ENCODE measurements at regions not wholly inside any gene's neighbourhood (a gene's known extent, or its start where the extent isn't known, plus 50 kb on each side); places are given as distances from the start of the nearest gene placed in this dataset.

DNA sequence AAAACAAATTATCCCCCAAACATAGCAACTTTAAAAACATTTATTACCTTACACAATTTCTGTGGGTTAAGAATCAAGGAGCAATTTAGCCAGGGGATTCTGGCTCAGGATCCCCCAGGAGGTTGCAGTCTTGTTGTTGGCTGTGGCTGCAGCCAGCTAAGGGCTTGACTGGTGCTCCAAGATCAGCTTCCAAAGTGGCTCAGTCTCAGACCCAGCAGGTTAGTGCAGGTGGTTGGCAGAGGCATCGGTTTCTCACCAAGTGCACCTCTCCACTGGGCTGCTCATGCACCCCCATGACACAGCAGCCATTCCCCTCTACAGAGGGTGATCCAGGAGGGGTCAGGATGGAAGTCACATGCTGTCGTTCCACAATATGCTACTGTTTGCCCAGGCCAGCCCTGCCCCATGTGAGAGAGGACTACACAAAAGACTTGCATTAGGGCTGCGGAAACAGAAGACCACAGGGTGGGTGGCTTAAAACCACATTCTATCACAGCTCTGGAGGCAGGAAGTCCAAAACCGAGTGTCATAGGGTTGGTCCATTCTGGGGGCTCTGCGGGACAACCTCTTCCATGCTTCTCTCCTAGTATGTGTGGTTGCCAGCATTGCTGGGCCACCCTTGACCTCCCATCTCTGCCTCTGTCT is 125.8 kb downstream of the C6orf118 start:
- no peaks in the 10 kb centered on the region for H3K36me3 ChIP-seq
- TF ChIP-seq POLR2A (IDR thresholded peaks at IDR 0.05) (no peak), POLR2AphosphoS5 (IDR thresholded peaks at IDR 0.05) (no peak), EP300 (IDR thresholded peaks at IDR 0.05; ENCODE audit: low read depth) (no peak), CTCF (IDR thresholded peaks at IDR 0.05) (no peak)
- WGBS, 2 donors (ENCODE audit: low coverage in 1 of 2) = 79% methylated on average over 5 of the region's 5 CpGs; no CpG with 5 or more reads in 1 of the 2 donors
- DNase-seq = no peak
- no peaks in the 10 kb centered on the region for H3K4me1 ChIP-seq
- intact Hi-C loops (cut with DNase I; ENCODE audit: low total_unique reads) = no loop called here
- no peaks in the 10 kb centered on the region for H3K27me3 ChIP-seq
- in situ Hi-C loops (cut with MboI; ENCODE audit: low pct_ligation_motif_present in 1 of 4, low pct_unique_long_range_greater_than_20kb in 1 of 4, low sequenced_read_pairs in 3 of 4) = no loop called here
- H3K4me3 ChIP-seq = no peak overlapping the region
- no peak overlapping the region for H3K27ac ChIP-seq
- H3K9me3 ChIP-seq = no peaks in the 10 kb centered on the region

DNA sequence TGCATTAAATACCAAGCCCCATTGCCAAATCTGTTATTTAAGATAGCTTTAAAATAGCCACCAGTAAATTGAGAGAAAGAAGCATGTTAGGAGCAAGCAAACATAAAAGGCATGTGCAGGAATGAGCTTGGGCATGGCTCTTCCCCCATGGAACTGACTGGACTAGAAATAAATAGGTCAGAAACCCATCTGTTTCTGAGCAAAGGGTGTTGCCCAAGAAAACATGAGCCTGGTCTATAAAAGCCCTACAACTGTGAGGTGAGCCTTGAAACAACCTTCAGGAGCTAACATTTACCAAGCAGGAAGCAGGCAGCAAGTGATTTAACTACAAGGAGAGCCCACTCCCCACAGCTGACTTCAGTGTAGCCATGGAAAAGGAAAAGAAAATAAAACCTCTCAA is 126.3 kb downstream of the C6orf118 start:
- in situ Hi-C loops (cut with MboI; ENCODE audit: low pct_ligation_motif_present in 1 of 4, low pct_unique_long_range_greater_than_20kb in 1 of 4, low sequenced_read_pairs in 3 of 4) (no loop called here), intact Hi-C loops (cut with DNase I; ENCODE audit: low total_unique reads) (no loop called here)
- Histone ChIP-seq H3K9me3 (no peaks in the 10 kb centered on the region), H3K27me3 (no peaks in the 10 kb centered on the region), H3K27ac (no peak overlapping the region), H3K36me3 (no peaks in the 10 kb centered on the region), H3K4me1 (no peaks in the 10 kb centered on the region), H3K4me3 (no peak overlapping the region)
- TF ChIP-seq CTCF (IDR thresholded peaks at IDR 0.05) = no peak
- TF ChIP-seq POLR2A (IDR thresholded peaks at IDR 0.05) = no peak
- no peak for TF ChIP-seq EP300 (IDR thresholded peaks at IDR 0.05; ENCODE audit: low read depth)
- TF ChIP-seq POLR2AphosphoS5 (IDR thresholded peaks at IDR 0.05) = no peak
- DNase-seq = no peak

DNA sequence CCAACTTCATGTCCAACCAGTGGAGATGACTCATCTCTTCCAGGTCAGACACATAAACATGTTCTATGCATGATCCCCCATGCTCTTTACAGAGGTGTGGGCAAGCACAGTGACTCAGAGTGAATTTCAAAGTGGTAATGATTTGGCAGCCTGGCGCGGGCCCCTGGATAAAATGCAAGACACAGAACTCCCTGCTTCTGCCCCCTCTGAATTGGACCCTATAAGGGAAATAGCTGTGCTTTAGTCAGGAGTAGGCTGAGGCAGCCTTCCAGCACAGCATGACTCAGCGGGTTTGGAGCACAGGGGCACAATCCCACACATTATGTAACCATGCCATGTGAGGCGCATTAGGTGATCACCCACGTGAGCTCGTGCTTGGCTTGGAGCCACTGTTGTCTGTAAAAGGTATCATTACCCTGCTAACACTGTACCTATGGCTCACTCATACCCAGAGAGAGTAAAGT is 127.4 kb downstream of the C6orf118 start:
- intact Hi-C loops (cut with DNase I; ENCODE audit: low total_unique reads) = no loop called here
- 85% methylated on average over 6 of the region's 6 CpGs; no CpG with 5 or more reads in 1 of the 2 donors for WGBS, 2 donors (ENCODE audit: low coverage in 1 of 2)
- in situ Hi-C loops (cut with MboI; ENCODE audit: low pct_ligation_motif_present in 1 of 4, low pct_unique_long_range_greater_than_20kb in 1 of 4, low sequenced_read_pairs in 3 of 4) = no loop called here

GRCh38 chr6:165178056-165178455 is 131.3 kb downstream of the C6orf118 start:
- no peak overlapping the region for H3K27ac ChIP-seq
- in situ Hi-C loops (cut with MboI; ENCODE audit: low pct_ligation_motif_present in 1 of 4, low pct_unique_long_range_greater_than_20kb in 1 of 4, low sequenced_read_pairs in 3 of 4) = no loop called here
- TF ChIP-seq POLR2AphosphoS5 (IDR thresholded peaks at IDR 0.05) (no peak), CTCF (IDR thresholded peaks at IDR 0.05) (no peak), POLR2A (IDR thresholded peaks at IDR 0.05) (no peak)
- WGBS, 2 donors (ENCODE audit: low coverage in 1 of 2) = 42% methylated on average over 1 of the region's 1 CpG; no CpG with 5 or more reads in 1 of the 2 donors
- DNase-seq = no peak
- H3K36me3 ChIP-seq = no peaks in the 10 kb centered on the region
- H3K4me1 ChIP-seq = no peaks in the 10 kb centered on the region
- intact Hi-C loops (cut with DNase I; ENCODE audit: low total_unique reads) = no loop called here
- no peaks in the 10 kb centered on the region for H3K9me3 ChIP-seq
- no peak overlapping the region for H3K4me3 ChIP-seq
- no peaks in the 10 kb centered on the region for H3K27me3 ChIP-seq

More for the DNA sequence above, 127.4 kb downstream of the C6orf118 start:
- Histone ChIP-seq H3K4me1 (no peaks in the 10 kb centered on the region), H3K9me3 (no peaks in the 10 kb centered on the region), H3K27ac (no peak overlapping the region), H3K4me3 (no peak overlapping the region), H3K27me3 (no peaks in the 10 kb centered on the region), H3K36me3 (no peaks in the 10 kb centered on the region)
- TF ChIP-seq POLR2AphosphoS5 (IDR thresholded peaks at IDR 0.05) (no peak), CTCF (IDR thresholded peaks at IDR 0.05) (no peak), POLR2A (IDR thresholded peaks at IDR 0.05) (no peak), EP300 (IDR thresholded peaks at IDR 0.05; ENCODE audit: low read depth) (no peak)
- no peak for DNase-seq
